ENCODE measurements at regions not wholly inside any gene's neighbourhood (a gene's known extent, or its start where the extent isn't known, plus 50 kb on each side); places are given as distances from the start of the nearest gene placed in this dataset.
A peak's percentile ranks its signal among the peaks of the same experiment; 100 is the strongest.

DNA sequence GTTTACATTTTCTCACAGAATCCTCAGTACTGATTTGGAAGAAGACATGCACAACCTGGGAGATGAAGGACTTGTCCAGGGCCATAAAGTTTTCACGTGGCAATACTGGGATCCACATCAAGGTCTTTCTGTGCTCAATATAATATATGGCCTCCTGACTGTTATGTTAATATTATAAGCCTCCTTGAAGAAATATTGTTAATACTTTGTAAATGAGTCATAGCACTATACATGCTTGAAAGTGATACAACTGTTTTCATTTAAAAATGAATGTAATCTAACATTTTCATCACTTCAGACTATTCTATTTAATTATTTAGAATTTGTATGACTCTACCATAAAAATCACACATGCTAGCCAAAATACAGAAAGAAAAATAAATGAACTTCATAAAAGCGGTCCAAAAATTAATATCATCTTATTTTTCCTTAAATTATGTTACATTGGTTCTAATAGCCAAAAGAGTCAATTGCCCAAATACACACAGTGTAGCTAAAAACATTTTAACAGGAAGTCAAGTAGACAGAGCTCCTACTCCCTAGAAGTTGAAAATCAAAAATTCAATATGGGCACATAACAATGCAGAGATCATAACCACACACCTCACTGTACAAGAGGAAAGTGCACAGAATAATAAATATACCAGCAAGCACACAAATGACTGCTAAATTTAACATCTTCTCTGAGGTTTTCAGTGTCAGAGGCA, 188.0 kb upstream of the HDDC2 start:
- DNase-seq (ENCODE audit: low spot score): no peak
- H3K27me3 ChIP-seq (ENCODE audit: insufficient read depth): no peaks in the 10 kb centered on the region
- peaks cover 3% of the 10 kb centered on the region for H3K27me3 Mint-ChIP-seq (ENCODE audit: insufficient read depth, low read depth, poor library complexity)
- no peak for ATAC-seq
- no peak overlapping the region for H3K4me2 ChIP-seq
- no peaks in the 10 kb centered on the region for H3K4me1 ChIP-seq (ENCODE audit: insufficient read depth)
- no peak overlapping the region for H3K4me3 ChIP-seq
- no peak overlapping the region for H3K27ac ChIP-seq (ENCODE audit: low read depth)
- no peaks in the 10 kb centered on the region for H3F3A ChIP-seq (replicated peaks; ENCODE audit: low read depth)
- 0 out of 2 replicates have a peak overlapping the region, but pooled peaks have one; percentile 14 for H2AFZ ChIP-seq
- H3K9me3 Mint-ChIP-seq: no peaks in the 10 kb centered on the region
- H3K79me2 ChIP-seq (replicated peaks; ENCODE audit: insufficient read depth): no peaks in the 10 kb centered on the region
- H3K36me3 Mint-ChIP-seq (ENCODE audit: low read depth): no peaks in the 10 kb centered on the region
- H3K27ac Mint-ChIP-seq: no peak overlapping the region
- no peaks in the 10 kb centered on the region for H3K36me3 ChIP-seq (ENCODE audit: insufficient read depth)
- H3K9me2 ChIP-seq (ENCODE audit: insufficient read depth): no peaks in the 10 kb centered on the region
- no peak for TF ChIP-seq EZH2phosphoT487 (IDR thresholded peaks at IDR 0.05; ENCODE audit: unreplicated experiment)
- TF ChIP-seq, protein P1, sequence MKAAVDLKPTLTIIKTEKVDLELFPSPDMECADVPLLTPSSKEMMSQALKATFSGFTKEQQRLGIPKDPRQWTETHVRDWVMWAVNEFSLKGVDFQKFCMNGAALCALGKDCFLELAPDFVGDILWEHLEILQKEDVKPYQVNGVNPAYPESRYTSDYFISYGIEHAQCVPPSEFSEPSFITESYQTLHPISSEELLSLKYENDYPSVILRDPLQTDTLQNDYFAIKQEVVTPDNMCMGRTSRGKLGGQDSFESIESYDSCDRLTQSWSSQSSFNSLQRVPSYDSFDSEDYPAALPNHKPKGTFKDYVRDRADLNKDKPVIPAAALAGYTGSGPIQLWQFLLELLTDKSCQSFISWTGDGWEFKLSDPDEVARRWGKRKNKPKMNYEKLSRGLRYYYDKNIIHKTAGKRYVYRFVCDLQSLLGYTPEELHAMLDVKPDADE (IDR thresholded peaks at IDR 0.05): no peak
- TF ChIP-seq, protein P2, sequence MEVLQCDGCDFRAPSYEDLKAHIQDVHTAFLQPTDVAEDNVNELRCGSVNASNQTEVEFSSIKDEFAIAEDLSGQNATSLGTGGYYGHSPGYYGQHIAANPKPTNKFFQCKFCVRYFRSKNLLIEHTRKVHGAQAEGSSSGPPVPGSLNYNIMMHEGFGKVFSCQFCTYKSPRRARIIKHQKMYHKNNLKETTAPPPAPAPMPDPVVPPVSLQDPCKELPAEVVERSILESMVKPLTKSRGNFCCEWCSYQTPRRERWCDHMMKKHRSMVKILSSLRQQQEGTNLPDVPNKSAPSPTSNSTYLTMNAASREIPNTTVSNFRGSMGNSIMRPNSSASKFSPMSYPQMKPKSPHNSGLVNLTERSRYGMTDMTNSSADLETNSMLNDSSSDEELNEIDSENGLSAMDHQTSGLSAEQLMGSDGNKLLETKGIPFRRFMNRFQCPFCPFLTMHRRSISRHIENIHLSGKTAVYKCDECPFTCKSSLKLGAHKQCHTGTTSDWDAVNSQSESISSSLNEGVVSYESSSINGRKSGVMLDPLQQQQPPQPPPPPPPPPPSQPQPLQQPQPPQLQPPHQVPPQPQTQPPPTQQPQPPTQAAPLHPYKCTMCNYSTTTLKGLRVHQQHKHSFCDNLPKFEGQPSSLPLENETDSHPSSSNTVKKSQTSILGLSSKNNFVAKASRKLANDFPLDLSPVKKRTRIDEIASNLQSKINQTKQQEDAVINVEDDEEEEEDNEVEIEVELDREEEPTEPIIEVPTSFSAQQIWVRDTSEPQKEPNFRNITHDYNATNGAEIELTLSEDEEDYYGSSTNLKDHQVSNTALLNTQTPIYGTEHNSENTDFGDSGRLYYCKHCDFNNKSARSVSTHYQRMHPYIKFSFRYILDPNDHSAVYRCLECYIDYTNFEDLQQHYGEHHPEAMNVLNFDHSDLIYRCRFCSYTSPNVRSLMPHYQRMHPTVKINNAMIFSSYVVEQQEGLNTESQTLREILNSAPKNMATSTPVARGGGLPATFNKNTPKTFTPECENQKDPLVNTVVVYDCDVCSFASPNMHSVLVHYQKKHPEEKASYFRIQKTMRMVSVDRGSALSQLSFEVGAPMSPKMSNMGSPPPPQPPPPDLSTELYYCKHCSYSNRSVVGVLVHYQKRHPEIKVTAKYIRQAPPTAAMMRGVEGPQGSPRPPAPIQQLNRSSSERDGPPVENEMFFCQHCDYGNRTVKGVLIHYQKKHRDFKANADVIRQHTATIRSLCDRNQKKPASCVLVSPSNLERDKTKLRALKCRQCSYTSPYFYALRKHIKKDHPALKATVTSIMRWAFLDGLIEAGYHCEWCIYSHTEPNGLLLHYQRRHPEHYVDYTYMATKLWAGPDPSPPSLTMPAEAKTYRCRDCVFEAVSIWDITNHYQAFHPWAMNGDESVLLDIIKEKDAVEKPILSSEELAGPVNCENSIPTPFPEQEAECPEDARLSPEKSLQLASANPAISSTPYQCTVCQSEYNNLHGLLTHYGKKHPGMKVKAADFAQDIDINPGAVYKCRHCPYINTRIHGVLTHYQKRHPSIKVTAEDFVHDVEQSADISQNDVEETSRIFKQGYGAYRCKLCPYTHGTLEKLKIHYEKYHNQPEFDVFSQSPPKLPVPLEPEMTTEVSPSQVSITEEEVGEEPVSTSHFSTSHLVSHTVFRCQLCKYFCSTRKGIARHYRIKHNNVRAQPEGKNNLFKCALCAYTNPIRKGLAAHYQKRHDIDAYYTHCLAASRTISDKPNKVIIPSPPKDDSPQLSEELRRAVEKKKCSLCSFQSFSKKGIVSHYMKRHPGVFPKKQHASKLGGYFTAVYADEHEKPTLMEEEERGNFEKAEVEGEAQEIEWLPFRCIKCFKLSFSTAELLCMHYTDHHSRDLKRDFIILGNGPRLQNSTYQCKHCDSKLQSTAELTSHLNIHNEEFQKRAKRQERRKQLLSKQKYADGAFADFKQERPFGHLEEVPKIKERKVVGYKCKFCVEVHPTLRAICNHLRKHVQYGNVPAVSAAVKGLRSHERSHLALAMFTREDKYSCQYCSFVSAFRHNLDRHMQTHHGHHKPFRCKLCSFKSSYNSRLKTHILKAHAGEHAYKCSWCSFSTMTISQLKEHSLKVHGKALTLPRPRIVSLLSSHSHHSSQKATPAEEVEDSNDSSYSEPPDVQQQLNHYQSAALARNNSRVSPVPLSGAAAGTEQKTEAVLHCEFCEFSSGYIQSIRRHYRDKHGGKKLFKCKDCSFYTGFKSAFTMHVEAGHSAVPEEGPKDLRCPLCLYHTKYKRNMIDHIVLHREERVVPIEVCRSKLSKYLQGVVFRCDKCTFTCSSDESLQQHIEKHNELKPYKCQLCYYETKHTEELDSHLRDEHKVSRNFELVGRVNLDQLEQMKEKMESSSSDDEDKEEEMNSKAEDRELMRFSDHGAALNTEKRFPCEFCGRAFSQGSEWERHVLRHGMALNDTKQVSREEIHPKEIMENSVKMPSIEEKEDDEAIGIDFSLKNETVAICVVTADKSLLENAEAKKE (CRISPR knock-in tag; IDR thresholded peaks at IDR 0.05): no peak
- no peak for TF ChIP-seq CTCF (conservative IDR thresholded peaks at IDR 0.05; ENCODE audit: low read depth in 2 of 2)
- TF ChIP-seq JUNB (IDR thresholded peaks at IDR 0.05; ENCODE audit: unreplicated experiment): no peak
- no peak for TF ChIP-seq CREB1 (CRISPR knock-in tag; IDR thresholded peaks at IDR 0.05; ENCODE audit: low read depth)
- TF ChIP-seq NANOG (IDR thresholded peaks at IDR 0.05; ENCODE audit: borderline replicate concordance): no peak
- TF ChIP-seq EZH2 (IDR thresholded peaks at IDR 0.05; ENCODE audit: low read depth, unreplicated experiment): no peak
- no peak for TF ChIP-seq ZNF114 (CRISPR knock-in tag; IDR thresholded peaks at IDR 0.05)
- TF ChIP-seq REST (IDR thresholded peaks at IDR 0.05; ENCODE audit: unreplicated experiment): no peak
- TF ChIP-seq STAT1 (IDR thresholded peaks at IDR 0.05; ENCODE audit: unreplicated experiment): no peak
- no peak for TF ChIP-seq ZNF331 (CRISPR knock-in tag; IDR thresholded peaks at IDR 0.05; ENCODE audit: low read depth)
- no peak for TF ChIP-seq POLR2AphosphoS5 (IDR thresholded peaks at IDR 0.05; ENCODE audit: low read depth)
- no peaks in the 10 kb centered on the region for H4K20me1 ChIP-seq (replicated peaks; ENCODE audit: insufficient read depth)
- H3K4me3 Mint-ChIP-seq: no peak overlapping the region
- H3K4me1 Mint-ChIP-seq: peaks cover 2% of the 10 kb centered on the region; the same call in 2 of the 3 replicates

Measured in GM23338 (cell line).